ENCODE measurements at regions not wholly inside any gene's neighbourhood (a gene's known extent, or its start where the extent isn't known, plus 50 kb on each side); places are given as distances from the start of the nearest gene placed in this dataset.

DNA sequence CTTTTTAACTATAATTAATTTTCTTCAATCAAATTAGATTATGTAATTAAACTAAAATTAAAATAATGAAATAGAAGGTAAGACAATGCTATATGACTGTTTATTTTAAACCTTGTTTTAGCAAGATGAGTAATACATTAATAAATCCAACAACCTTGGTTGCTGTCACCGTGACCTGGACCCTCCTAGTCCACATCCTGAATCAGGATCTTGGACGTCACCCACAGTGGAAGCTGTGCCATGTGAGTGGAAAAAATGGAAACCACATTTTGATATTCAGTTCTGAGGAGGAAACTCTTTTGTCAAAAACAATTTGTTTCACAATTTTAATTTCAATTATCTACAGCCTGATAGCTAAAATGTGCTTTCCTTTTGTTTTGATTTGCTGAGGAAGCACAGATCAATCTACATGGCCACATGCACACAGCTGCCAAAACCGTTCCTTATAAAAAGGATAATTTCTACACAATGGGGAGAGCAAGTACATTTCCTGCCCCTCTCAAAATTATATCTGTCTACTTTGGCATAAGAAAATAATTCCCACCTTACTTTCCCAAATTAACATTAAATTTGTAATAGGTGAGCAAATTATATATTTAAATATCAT, 255.5 kb downstream of the RASSF9 start:
- no peak overlapping the region for H3K27ac Mint-ChIP-seq
- no peaks in the 10 kb centered on the region for H3K9me3 Mint-ChIP-seq
- ChIA-PET CTCF (no interaction called here), POLR2A (no interaction called here)
- H3K36me3 Mint-ChIP-seq (ENCODE audit: low read depth) = no peaks in the 10 kb centered on the region
- H3K4me1 Mint-ChIP-seq (ENCODE audit: low read depth) = no peaks in the 10 kb centered on the region
- H3K4me3 Mint-ChIP-seq = no peak overlapping the region
- DNase-seq = no peak
- intact Hi-C loops (cut with micrococcal nuclease) = no loop called here
- no peak for ATAC-seq
- TF ChIP-seq, protein P1, sequence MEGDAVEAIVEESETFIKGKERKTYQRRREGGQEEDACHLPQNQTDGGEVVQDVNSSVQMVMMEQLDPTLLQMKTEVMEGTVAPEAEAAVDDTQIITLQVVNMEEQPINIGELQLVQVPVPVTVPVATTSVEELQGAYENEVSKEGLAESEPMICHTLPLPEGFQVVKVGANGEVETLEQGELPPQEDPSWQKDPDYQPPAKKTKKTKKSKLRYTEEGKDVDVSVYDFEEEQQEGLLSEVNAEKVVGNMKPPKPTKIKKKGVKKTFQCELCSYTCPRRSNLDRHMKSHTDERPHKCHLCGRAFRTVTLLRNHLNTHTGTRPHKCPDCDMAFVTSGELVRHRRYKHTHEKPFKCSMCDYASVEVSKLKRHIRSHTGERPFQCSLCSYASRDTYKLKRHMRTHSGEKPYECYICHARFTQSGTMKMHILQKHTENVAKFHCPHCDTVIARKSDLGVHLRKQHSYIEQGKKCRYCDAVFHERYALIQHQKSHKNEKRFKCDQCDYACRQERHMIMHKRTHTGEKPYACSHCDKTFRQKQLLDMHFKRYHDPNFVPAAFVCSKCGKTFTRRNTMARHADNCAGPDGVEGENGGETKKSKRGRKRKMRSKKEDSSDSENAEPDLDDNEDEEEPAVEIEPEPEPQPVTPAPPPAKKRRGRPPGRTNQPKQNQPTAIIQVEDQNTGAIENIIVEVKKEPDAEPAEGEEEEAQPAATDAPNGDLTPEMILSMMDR (IDR thresholded peaks at IDR 0.05) = no peak
- H3K27me3 Mint-ChIP-seq = no peaks in the 10 kb centered on the region

DNA sequence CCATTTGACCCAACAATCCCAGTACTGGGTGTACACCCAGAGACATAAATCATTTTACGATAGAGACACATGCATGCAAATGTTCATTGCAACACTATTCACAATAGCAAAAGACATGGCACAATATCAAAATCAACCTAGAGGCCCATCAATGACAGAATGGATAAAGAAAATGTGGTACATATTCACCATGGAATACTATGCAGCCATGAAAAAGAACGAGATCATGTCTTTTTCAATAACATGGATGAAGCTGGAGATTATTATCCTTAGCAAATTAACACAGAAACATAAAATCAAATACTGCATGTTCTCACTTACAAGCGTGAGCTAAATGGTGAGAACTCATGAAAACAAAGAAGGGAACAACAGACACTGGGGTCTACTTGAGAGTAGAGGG, 249.1 kb downstream of the RASSF9 start:
- POLR2A ChIA-PET = no interaction called here
- Mint-ChIP-seq H3K4me1 (ENCODE audit: low read depth) (no peaks in the 10 kb centered on the region), H3K9me3 (peaks cover 4% of the 10 kb centered on the region), H3K27ac (no peak overlapping the region), H3K36me3 (ENCODE audit: low read depth) (no peaks in the 10 kb centered on the region), H3K4me3 (no peak overlapping the region), H3K27me3 (no peaks in the 10 kb centered on the region)
- intact Hi-C loops (cut with micrococcal nuclease) = no loop called here
- no peak for DNase-seq
- no peak for ATAC-seq
- TF ChIP-seq, protein P1 (IDR thresholded peaks at IDR 0.05) = no peak
- CTCF ChIA-PET = no interaction called here

DNA sequence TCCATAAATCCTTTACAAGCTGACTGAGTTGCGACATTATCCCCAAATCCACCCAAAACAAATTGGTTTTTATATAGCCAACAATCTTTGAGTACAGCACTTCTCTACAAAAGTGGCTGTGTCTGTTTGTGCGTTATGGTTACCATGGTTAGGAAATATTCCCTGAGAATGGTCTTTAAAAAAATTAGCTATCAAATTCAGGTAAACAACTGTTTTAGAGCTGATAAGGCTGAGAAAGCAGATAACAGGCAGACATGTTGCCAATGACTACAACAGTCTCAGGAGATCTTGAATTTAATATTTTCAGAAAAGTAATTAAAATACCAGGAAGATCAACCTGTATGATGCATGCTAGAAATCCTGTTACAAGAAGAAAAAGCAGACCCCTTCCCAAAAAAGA, 248.0 kb downstream of the RASSF9 start:
- ATAC-seq = no peak
- TF ChIP-seq, protein P1 (IDR thresholded peaks at IDR 0.05) = no peak
- DNase-seq = no peak
- ChIA-PET CTCF (no interaction called here), POLR2A (no interaction called here)
- H3K27me3 Mint-ChIP-seq = no peaks in the 10 kb centered on the region
- no peak overlapping the region for H3K4me3 Mint-ChIP-seq
- H3K27ac Mint-ChIP-seq = no peak overlapping the region
- intact Hi-C loops (cut with micrococcal nuclease) = no loop called here
- H3K9me3 Mint-ChIP-seq = peaks cover 6% of the 10 kb centered on the region
- H3K36me3 Mint-ChIP-seq (ENCODE audit: low read depth) = no peaks in the 10 kb centered on the region
- H3K4me1 Mint-ChIP-seq (ENCODE audit: low read depth) = no peaks in the 10 kb centered on the region

DNA sequence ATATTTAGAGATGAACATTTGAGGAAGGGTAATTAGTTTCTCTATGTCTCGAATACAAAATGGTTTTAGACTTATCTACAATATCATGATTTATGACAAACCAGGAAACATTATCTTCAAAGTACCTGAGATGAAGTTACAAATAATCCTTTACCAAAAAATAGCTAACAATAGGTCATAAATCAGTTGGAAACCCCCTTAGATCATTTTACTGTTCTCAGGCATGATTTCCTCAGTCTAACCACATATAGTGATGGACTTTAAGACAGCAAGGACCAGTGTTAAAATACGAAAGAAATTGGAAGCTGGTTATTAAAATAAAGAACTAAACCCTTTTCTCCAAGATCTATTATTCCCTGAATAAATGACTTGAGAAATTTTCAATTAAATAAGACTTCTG, 235.4 kb downstream of the RASSF9 start:
- H3K9me3 Mint-ChIP-seq = peaks cover 5% of the 10 kb centered on the region
- intact Hi-C loops (cut with micrococcal nuclease) = no loop called here
- ATAC-seq (no peak), DNase-seq (no peak)
- CTCF ChIA-PET = no interaction called here
- H3K4me3 Mint-ChIP-seq = no peak overlapping the region
- no peaks in the 10 kb centered on the region for H3K36me3 Mint-ChIP-seq (ENCODE audit: low read depth)
- POLR2A ChIA-PET = no interaction called here
- H3K27ac Mint-ChIP-seq = no peak overlapping the region
- H3K27me3 Mint-ChIP-seq = no peaks in the 10 kb centered on the region
- no peaks in the 10 kb centered on the region for H3K4me1 Mint-ChIP-seq (ENCODE audit: low read depth)
- TF ChIP-seq, protein P1 (IDR thresholded peaks at IDR 0.05) = no peak

DNA sequence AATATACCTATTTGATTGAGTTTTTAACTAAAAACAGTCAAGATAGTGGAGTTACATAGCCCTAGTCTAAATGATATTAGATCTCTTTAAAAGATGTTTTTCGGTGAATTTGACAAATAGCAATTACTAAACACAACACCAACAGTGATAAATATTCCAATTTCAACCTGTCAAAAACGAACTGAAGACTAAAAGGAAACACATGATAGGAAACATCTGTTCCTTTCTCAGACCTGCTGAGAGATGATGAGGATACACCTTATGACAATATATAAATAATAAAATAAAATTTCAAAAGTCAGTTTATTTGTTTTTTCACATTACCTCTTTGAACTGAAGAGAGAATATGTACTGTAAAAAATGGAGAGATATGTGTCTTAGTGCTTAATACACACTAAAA, 232.7 kb downstream of the RASSF9 start:
- ChIA-PET POLR2A (no interaction called here), CTCF (no interaction called here)
- H3K27ac Mint-ChIP-seq = no peak overlapping the region
- no peaks in the 10 kb centered on the region for H3K36me3 Mint-ChIP-seq (ENCODE audit: low read depth)
- no peaks in the 10 kb centered on the region for H3K9me3 Mint-ChIP-seq
- intact Hi-C loops (cut with micrococcal nuclease) = no loop called here
- TF ChIP-seq, protein P1 (IDR thresholded peaks at IDR 0.05) = no peak
- ATAC-seq = no peak
- no peaks in the 10 kb centered on the region for H3K4me1 Mint-ChIP-seq (ENCODE audit: low read depth)
- no peak overlapping the region for H3K4me3 Mint-ChIP-seq
- H3K27me3 Mint-ChIP-seq = no peaks in the 10 kb centered on the region
- no peak for DNase-seq
